NT2/D1 (cell line): ENCODE measurements at regions not wholly inside any gene's neighbourhood (a gene's known extent, or its start where the extent isn't known, plus 50 kb on each side); places are given as distances from the start of the nearest gene placed in this dataset.

Experiments used
- DNase-seq: peaks from one replicate; pipeline ENCODE4 v3.0.0-alpha.2; 2011; ENCODE audit warnings: low read depth, low spot score
- H3K27me3 ChIP-seq: 2 replicates; pipeline ENCODE4 v1.6.0; 2011; ENCODE audit warnings: mild to moderate bottlenecking; ENCODE audit not compliant: insufficient read length, insufficient read depth
- H3K36me3 ChIP-seq: 2 replicates; pipeline ENCODE4 v1.6.1; 2011; ENCODE audit warnings: mild to moderate bottlenecking, low read length, mixed read lengths; ENCODE audit not compliant: insufficient read depth, insufficient read length
- H3K4me1 ChIP-seq: 2 replicates; pipeline ENCODE4 v1.5.1; 2011; ENCODE audit not compliant: insufficient read depth, insufficient read length
- H3K4me3 ChIP-seq: 2 replicates; pipeline ENCODE4 v1.5.1; 2011; ENCODE audit warnings: low read depth; ENCODE audit not compliant: insufficient read length
- H3K9ac ChIP-seq: 2 replicates; pipeline ENCODE4 v1.6.0; 2011; ENCODE audit warnings: low read depth; ENCODE audit not compliant: insufficient read length
- H3K9me3 ChIP-seq: 2 replicates; pipeline ENCODE4 v1.5.1; 2011; ENCODE audit warnings: mild to moderate bottlenecking, low read length; ENCODE audit not compliant: insufficient read depth
- SUZ12 ChIP-seq: IDR thresholded peaks from 2 replicates; pipeline ENCODE4 v1.6.1; 2011; ENCODE audit not compliant: insufficient read length, insufficient read depth; ENCODE audit errors: extremely low read depth
- YY1 ChIP-seq: IDR thresholded peaks from 2 replicates; pipeline ENCODE4 v1.6.1; 2011; ENCODE audit not compliant: insufficient read length, insufficient read depth
- ZNF274 ChIP-seq: IDR thresholded peaks from 2 replicates; pipeline ENCODE4 v1.6.1; 2011; ENCODE audit warnings: mild to moderate bottlenecking, low read depth, low read length

GRCh38 chr15:91473894-91474545 is 374.0 kb downstream of the SV2B start:
- Histone ChIP-seq H3K36me3 (no peaks in the 10 kb centered on the region), H3K9ac (no peak overlapping the region), H3K4me1 (no peaks in the 10 kb centered on the region), H3K4me3 (no peak overlapping the region), H3K9me3 (no peaks in the 10 kb centered on the region; the same call in 1 of the 2 replicates), H3K27me3 (no peaks in the 10 kb centered on the region)
- TF ChIP-seq YY1 (no peak), ZNF274 (no peak), SUZ12 (no peak)
- no peak for DNase-seq

- H3K4me1 ChIP-seq = no peaks in the 10 kb centered on the region
- TF ChIP-seq YY1 (no peak), ZNF274 (no peak), SUZ12 (no peak)
- H3K27me3 ChIP-seq = no peaks in the 10 kb centered on the region
Observed at GRCh38 chr15:91476861-91477260, 376.6 kb upstream of the SLCO3A1 start.

GRCh38 chr15:91478717-91479191 is 374.8 kb upstream of the SLCO3A1 start:
- H3K27me3 ChIP-seq = no peaks in the 10 kb centered on the region
- no peaks in the 10 kb centered on the region; the same call in 1 of the 2 replicates for H3K9me3 ChIP-seq
- H3K4me3 ChIP-seq = no peak overlapping the region
- no peaks in the 10 kb centered on the region for H3K4me1 ChIP-seq
- H3K36me3 ChIP-seq = no peaks in the 10 kb centered on the region
- TF ChIP-seq ZNF274 (no peak), SUZ12 (no peak), YY1 (no peak)
- DNase-seq = no peak
- H3K9ac ChIP-seq = no peak overlapping the region

More at GRCh38 chr15:91476861-91477260, 376.6 kb upstream of the SLCO3A1 start:
- H3K9me3 ChIP-seq = no peaks in the 10 kb centered on the region; the same call in 1 of the 2 replicates
- no peaks in the 10 kb centered on the region for H3K36me3 ChIP-seq
- H3K9ac ChIP-seq = no peak overlapping the region
- no peak for DNase-seq
- no peak overlapping the region for H3K4me3 ChIP-seq

- Histone ChIP-seq H3K27me3 (no peaks in the 10 kb centered on the region), H3K4me3 (no peak overlapping the region), H3K36me3 (no peaks in the 10 kb centered on the region), H3K4me1 (no peaks in the 10 kb centered on the region), H3K9me3 (no peaks in the 10 kb centered on the region), H3K9ac (no peak overlapping the region)
- TF ChIP-seq SUZ12 (no peak), ZNF274 (no peak), YY1 (no peak)
- DNase-seq = no peak
Observed at GRCh38 chr15:91480426-91480825, 373.1 kb upstream of the SLCO3A1 start.

- Histone ChIP-seq H3K4me1 (no peaks in the 10 kb centered on the region), H3K36me3 (no peaks in the 10 kb centered on the region), H3K4me3 (no peak overlapping the region), H3K9ac (no peak overlapping the region), H3K9me3 (no peaks in the 10 kb centered on the region), H3K27me3 (no peaks in the 10 kb centered on the region)
- no peak for DNase-seq
- no peak for TF ChIP-seq SUZ12
- no peak for TF ChIP-seq YY1
- TF ChIP-seq ZNF274 = no peak
Observed at GRCh38 chr15:91482799-91483198, 370.7 kb upstream of the SLCO3A1 start.

- no peak overlapping the region for H3K4me3 ChIP-seq
- no peaks in the 10 kb centered on the region for H3K27me3 ChIP-seq
- DNase-seq = no peak
- H3K9ac ChIP-seq = no peak overlapping the region
- TF ChIP-seq YY1 (no peak), SUZ12 (no peak), ZNF274 (no peak)
- no peaks in the 10 kb centered on the region for H3K36me3 ChIP-seq
- no peaks in the 10 kb centered on the region for H3K4me1 ChIP-seq
- no peaks in the 10 kb centered on the region for H3K9me3 ChIP-seq
Observed at GRCh38 chr15:91484141-91484540, 369.4 kb upstream of the SLCO3A1 start.

GRCh38 chr15:91488452-91488851 is 365.1 kb upstream of the SLCO3A1 start:
- Histone ChIP-seq H3K9ac (no peak overlapping the region), H3K9me3 (no peaks in the 10 kb centered on the region), H3K4me3 (no peak overlapping the region), H3K36me3 (no peaks in the 10 kb centered on the region), H3K4me1 (no peaks in the 10 kb centered on the region), H3K27me3 (no peaks in the 10 kb centered on the region)
- DNase-seq = peak; percentile 13
- TF ChIP-seq ZNF274 (no peak), SUZ12 (no peak), YY1 (no peak)
